ENCODE measurements at regions not wholly inside any gene's neighbourhood (a gene's known extent, or its start where the extent isn't known, plus 50 kb on each side); places are given as distances from the start of the nearest gene placed in this dataset.

DNA sequence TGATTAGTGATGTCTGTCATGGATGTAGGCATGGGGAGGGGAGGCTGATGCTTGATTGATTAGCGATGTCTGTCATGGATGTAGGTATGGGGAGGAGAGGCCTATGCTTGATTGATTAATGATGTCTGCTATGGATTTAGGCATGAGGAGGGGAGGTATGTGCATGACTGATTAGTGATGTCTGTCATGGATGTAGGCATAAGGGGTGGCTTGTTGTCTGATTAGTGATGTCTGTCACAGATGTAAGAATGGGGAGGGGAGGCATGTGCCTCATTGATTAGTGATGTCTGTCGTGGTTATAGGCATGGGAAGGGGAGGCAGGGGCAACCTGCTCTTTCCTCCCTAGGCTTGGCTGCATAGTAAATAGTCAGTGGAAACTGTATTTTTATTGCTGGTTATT lies 409.4 kb downstream of the HAPSTR1 start:
- DNase-seq (ENCODE audit: low read depth in 3 of 3, low spot score in 2 of 3) = no peak

DNA sequence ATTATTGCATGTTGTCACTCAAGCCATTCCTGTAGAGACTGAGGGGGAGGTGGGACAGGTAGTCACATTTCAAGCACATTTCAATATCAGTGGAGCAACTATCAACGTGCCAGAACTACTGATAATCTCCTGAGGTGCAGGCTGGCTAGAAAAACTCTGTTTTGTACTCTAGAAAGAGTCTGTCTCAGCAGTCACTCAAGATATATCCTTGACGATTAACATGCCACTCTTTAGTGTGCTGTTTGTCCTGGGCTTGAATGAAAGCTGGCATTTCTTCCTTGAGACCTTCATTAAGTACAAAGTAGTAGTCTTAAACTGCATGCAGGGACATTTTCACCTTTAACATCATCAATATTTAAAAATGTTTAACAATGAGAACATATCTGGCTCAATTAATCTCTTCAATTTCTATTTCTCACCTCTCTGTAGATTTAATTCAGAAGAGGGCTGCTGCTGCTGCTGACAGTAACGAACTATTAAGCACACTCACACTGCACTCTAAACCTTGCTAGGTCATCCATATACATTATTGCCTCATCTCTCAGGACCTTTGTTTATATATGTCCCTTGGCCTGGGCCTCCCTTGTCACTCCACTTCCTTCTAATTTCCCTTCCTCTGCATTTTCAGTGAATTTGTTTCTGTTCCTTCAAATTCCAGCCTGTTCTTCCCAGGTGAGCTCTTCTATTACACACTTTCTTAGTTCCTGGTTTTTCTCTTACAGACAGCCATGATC lies 412.0 kb downstream of the HAPSTR1 start:
- no peak for DNase-seq (ENCODE audit: low read depth in 3 of 3, low spot score in 2 of 3)

DNA sequence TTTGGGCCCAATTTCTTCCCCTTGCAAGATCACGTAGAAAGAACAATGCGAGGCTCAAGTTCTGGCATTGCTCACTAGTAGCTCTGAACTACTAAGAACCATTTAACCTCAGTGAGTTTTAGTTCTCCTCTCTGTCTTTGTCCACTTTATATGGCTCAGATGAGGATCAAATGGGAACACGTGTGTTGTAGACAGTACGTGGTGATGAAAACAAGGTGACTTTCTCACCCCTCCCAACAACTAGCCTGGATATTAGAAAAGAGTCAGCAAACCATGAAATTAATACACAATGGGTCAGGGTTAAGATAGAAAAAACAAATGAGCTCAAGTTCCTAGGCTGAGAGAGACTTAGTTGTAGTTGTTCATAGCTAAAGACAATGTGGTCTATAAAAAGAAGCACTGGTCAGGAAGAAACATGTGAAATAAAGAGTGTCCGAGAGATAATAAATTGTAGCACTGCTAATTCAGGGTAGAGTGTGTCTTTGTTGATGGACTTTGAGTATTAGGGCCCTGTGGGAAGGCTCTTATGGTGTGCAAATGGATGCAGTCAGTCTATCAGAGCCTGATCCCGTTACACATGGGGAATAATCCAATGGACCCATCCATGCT lies 417.0 kb downstream of the HAPSTR1 start:
- DNase-seq (ENCODE audit: low read depth in 3 of 3, low spot score in 2 of 3) = no peak

GRCh38 chr16:9509663-9510062 lies 418.2 kb downstream of the HAPSTR1 start:
- no peak for DNase-seq (ENCODE audit: low read depth in 3 of 3, low spot score in 2 of 3)

- no peak for DNase-seq (ENCODE audit: low read depth in 3 of 3, low spot score in 2 of 3)
These were observed 419.9 kb downstream of the HAPSTR1 start for GRCh38 chr16:9511389-9511788.

- no peak for DNase-seq (ENCODE audit: low read depth in 3 of 3, low spot score in 2 of 3)
These were observed 425.0 kb downstream of the HAPSTR1 start for GRCh38 chr16:9516444-9516843.

DNA sequence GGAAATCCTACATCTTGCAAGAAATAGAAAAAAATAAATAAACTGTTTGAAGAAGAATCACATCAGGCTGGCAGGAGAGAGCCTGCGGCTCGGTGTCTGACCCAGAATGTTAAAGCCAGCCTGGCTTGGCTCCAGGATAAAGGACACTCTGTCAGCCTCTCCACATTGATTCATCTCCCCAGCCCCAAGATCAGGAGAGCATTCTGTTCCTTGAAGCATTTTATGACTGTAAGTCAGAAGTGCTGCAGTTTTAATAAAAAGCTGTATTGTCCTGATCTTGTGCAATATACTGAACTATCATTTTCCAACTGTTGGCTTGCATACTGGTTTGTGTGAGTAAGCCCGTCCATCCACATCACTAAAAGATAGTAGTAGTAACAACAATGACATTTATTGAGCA lies 426.6 kb downstream of the HAPSTR1 start:
- DNase-seq (ENCODE audit: low read depth in 3 of 3, low spot score in 2 of 3) = no peak

- DNase-seq (ENCODE audit: low read depth in 3 of 3, low spot score in 2 of 3) = no peak
These were observed 427.1 kb downstream of the HAPSTR1 start for GRCh38 chr16:9518581-9518980.

- DNase-seq (ENCODE audit: low read depth in 3 of 3, low spot score in 2 of 3) = no peak
These were observed 430.4 kb downstream of the HAPSTR1 start for GRCh38 chr16:9521749-9522370.

DNA sequence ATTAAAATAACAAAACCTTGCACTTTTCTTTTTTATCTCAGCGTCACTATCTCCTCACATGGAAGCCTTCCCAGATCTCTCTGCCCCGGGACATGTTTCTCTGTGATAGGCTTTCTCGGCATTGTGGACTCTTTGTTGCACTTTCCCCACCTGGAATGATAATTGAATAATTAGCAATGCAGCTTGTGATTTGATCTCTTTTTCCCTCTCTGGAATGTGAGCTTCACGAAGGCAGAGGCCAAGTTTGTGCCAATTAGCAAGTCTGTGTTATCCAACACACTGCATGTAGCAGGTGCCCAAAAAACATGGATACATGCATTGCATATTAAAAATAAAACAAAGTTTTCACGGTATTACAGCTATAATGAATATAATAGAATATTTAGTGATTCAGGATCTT lies 431.2 kb downstream of the HAPSTR1 start:
- DNase-seq (ENCODE audit: low read depth in 3 of 3, low spot score in 2 of 3) = no peak

DNA sequence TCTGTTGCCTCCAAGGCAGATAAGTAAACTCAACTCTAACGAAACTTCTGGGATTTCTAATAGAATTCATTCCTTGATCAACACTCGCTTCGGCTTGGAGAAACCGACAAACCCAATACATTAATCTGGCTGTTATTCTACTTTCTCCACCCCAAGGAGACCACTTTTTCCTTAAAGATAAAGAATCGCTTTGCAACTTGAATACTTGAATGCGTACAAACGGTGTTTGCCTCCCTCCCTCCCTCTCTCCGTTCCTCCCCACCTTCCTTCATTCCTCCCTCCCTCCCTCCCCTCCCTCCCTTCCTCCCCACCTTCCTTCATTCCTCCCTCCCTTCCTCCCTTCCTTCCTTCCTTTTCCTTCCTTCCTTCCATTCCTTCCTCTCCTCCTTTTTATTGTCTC lies 432.6 kb downstream of the HAPSTR1 start:
- DNase-seq (ENCODE audit: low read depth in 3 of 3, low spot score in 2 of 3) = no peak

DNA sequence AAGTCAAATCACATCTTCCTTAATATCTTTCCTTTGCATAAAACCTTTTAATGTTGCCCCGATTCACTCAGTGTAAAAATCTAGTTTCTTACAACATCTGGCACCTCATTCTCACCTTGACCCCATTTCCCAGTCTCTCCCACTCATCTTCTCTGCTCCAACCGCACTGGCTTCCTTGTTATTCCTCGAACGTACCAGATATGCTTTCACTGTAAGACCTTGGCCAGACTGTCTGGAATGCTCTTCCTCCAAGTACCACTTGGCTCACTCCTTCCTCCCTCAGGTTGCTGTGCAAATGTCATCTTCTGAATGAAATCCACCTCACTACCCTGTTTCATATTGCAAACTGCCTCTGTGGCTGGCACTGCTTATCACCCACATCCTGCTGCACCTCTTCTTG lies 433.6 kb downstream of the HAPSTR1 start:
- no peak for DNase-seq (ENCODE audit: low read depth in 3 of 3, low spot score in 2 of 3)

DNA sequence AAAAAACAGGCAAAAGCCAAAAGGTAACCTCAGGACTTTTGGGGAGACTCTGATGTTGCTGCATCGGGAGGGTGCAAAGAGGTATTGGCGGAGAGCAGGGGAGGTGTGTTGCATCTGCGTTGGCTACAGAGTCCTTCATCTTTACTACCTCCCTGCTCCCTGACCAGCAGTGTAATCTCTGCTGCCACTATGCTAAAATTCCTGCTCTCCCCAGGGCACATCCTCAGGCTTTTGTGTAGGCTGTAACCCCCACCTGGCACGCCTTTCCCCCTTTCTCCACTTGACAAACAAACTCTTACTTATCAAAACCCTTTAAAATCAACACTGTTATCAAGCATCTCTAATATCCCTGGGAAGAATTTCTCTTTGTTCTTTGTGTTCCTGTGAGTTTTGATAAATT lies 435.3 kb downstream of the HAPSTR1 start:
- no peak for DNase-seq (ENCODE audit: low read depth in 3 of 3, low spot score in 2 of 3)

GRCh38 chr16:9527976-9528375 lies 436.5 kb downstream of the HAPSTR1 start:
- no peak for DNase-seq (ENCODE audit: low read depth in 3 of 3, low spot score in 2 of 3)

DNA sequence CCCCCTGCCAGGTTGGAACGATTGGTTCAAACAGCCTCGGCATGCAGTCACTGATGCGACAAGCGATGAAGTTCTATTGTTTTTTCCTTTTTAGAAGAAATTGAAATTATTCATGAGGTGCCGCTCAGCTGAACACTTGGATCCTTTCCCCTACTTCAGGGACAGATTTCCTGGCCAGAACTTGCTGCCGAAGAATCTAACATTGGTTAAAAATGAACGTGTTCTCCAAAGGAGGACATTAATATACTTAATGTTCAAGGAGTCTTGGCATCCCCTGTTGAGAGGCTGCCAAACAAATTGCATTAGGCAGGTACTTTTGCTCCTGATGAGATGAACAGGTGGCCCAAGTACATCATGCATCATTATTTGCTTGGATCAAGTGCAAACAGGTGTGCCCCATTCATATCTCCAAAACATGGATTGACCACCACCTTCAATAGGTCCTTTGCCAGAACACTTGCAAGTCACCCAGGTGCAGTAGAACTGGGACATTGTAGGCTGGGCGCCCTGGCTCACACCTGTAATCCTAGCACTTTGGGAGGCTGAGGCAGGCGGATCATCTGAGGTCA lies 437.2 kb downstream of the HAPSTR1 start:
- DNase-seq (ENCODE audit: low read depth in 3 of 3, low spot score in 2 of 3) = no peak

- no peak for DNase-seq (ENCODE audit: low read depth in 3 of 3, low spot score in 2 of 3)
These were observed 441.6 kb downstream of the HAPSTR1 start for GRCh38 chr16:9533042-9533441.

DNA sequence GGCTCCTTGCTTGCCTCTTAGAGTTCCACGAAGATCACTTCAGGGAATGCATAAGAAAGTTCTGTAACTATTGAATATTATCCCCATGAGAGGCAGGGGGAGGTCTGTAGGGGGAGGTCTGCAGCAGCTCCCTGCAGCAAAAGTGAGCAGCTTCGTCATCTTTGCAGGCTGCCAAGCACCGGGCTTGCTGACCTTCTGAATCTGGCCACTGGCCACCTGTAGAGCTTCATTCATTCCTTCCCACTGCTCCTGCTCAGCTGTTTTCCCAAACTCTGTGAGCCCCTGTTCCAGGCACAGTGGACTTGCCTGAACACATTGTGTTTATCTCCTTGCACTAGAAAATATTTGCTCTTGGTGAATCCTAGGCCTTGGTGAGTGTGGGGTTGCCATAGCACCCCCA lies 443.3 kb downstream of the HAPSTR1 start:
- DNase-seq (ENCODE audit: low read depth in 3 of 3, low spot score in 2 of 3) = no peak

DNA sequence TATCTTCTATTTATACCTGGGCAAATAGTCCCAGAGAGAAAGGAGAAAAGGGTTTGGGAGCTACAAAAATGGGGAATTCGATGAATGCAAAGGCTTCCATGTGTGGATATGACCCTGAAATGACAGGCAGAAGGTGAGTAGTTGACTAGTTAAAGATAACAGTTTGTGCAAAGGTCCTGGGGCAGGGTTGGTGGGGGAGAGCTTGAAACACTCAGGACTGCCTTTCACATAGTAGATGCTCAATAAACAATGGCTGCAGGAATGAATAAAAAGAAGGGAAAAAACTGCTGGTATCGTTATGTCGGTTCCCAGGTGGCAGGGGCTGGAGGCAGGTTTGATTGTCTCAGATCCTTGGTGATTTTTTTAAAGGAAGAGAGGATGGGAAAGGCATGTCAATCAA lies 445.5 kb downstream of the HAPSTR1 start:
- DNase-seq (ENCODE audit: low read depth in 3 of 3, low spot score in 2 of 3) = no peak

DNA sequence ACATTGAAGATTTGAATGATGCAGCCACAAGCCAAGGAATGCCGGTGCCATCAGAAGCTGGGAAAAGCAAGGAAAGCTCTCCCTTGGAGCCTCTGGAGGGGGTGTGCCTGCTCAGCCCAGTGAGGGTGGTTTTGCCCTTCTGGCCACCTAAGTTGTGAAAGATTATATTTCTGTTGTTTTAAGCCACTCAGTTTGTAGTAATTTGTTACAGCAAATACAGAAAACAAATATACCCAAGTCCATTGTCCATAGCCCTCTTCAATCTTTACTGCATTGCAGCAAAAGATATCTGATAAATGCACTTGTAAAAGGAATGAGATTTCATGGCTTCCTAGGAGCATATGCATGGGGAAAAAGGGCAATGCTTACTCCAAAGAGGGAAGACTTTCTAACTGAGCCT lies 447.9 kb downstream of the HAPSTR1 start:
- no peak for DNase-seq (ENCODE audit: low read depth in 3 of 3, low spot score in 2 of 3)

DNA sequence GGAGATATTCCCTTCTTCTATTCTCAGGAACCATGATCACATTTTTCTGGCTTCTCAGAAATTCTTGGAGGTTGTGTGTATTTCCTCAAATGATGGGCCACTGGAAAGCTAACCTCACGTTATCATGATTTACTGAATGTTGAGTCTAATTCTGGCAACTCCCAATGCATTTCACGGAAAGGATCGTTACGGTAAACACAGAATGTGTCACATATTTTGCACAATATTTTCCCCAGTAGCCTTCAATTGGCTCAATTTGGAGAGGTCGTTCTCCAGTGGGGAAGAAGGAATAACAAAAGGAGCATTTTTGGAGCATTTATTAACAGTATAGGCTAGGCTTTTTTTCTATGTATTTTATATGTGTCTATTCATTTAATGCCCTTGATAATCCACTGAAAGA lies 450.3 kb downstream of the HAPSTR1 start:
- DNase-seq (ENCODE audit: low read depth in 3 of 3, low spot score in 2 of 3) = no peak

DNA sequence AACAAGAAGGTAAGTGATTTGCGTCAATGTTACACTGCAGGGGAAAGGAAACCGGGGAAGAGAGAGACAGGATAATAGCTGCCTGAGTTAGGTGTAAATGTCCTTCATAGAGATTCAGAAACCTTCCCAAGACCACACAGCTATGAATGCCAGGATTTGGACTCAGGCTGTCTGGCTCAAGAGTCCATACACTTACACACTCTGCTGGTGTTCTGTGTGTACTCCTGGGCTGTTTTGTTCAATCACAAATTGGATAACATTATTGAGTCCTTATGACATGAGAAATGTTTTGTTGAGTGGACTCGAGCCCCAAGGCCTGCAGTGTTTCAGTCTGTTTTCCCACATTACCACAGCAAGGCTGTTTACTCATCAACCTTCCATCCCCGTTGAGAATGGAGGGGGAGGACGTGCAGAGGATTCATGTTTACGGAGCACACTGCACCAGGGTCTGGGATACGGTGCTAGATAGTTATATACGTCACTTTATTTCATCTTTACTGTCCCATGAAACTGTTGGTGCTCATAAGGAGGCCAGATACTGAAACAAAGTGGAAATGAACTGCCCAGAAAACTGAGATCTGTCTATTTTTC lies 450.8 kb downstream of the HAPSTR1 start:
- DNase-seq (ENCODE audit: low read depth in 3 of 3, low spot score in 2 of 3) = no peak
